ENCODE measurements at regions not wholly inside any gene's neighbourhood (a gene's known extent, or its start where the extent isn't known, plus 50 kb on each side); places are given as distances from the start of the nearest gene placed in this dataset.

- no peak for TF ChIP-seq ZNF462 (CRISPR knock-in tag; IDR thresholded peaks at IDR 0.05)
- no peak for TF ChIP-seq ZNF114 (CRISPR knock-in tag; IDR thresholded peaks at IDR 0.05)
- TF ChIP-seq EZH2phosphoT487 (IDR thresholded peaks at IDR 0.05; ENCODE audit: unreplicated experiment), result no peak
- no peak for TF ChIP-seq ETS1 (IDR thresholded peaks at IDR 0.05)
Observed at GRCh38 chr2:217179854-217180253, 320.0 kb upstream of the TNP1 start (continued).

- no peaks in the 10 kb centered on the region for H4K20me1 ChIP-seq (replicated peaks; ENCODE audit: insufficient read depth)
- H3K4me2 ChIP-seq, result no peak overlapping the region
- no peak overlapping the region for H3K4me3 ChIP-seq
- no peaks in the 10 kb centered on the region for H3K36me3 Mint-ChIP-seq (ENCODE audit: low read depth)
- no peaks in the 10 kb centered on the region for H3K27me3 Mint-ChIP-seq (ENCODE audit: insufficient read depth, low read depth, poor library complexity)
- no peak overlapping the region for H3K27ac ChIP-seq (ENCODE audit: low read depth)
- H3K4me3 Mint-ChIP-seq, result no peak overlapping the region
- DNase-seq (ENCODE audit: low spot score) (no peak), ATAC-seq (no peak)
- H3K27me3 ChIP-seq (ENCODE audit: insufficient read depth), result no peaks in the 10 kb centered on the region
- no peak overlapping the region for H2AFZ ChIP-seq
- H3K9me3 Mint-ChIP-seq, result peaks cover 13% of the 10 kb centered on the region; the same call in 1 of the 3 replicates
- H3K27ac Mint-ChIP-seq, result no peak overlapping the region
- H3K36me3 ChIP-seq (ENCODE audit: insufficient read depth), result no peaks in the 10 kb centered on the region
- peaks cover 5% of the 10 kb centered on the region; the same call in 2 of the 3 replicates for H3K4me1 Mint-ChIP-seq
- H3K9me2 ChIP-seq (ENCODE audit: insufficient read depth), result 0 out of 2 replicates have a peak, but pooled peaks cover 6% of the 10 kb centered on the region
- H3K79me2 ChIP-seq (replicated peaks; ENCODE audit: insufficient read depth), result no peaks in the 10 kb centered on the region
- H3F3A ChIP-seq (replicated peaks; ENCODE audit: low read depth), result no peaks in the 10 kb centered on the region
- H3K4me1 ChIP-seq (ENCODE audit: insufficient read depth), result peaks cover 7% of the 10 kb centered on the region
- TF ChIP-seq ETS1 (IDR thresholded peaks at IDR 0.05) (no peak), EZH2phosphoT487 (IDR thresholded peaks at IDR 0.05; ENCODE audit: unreplicated experiment) (no peak), POLR2AphosphoS5 (IDR thresholded peaks at IDR 0.05; ENCODE audit: low read depth) (no peak), NANOG (IDR thresholded peaks at IDR 0.05; ENCODE audit: borderline replicate concordance) (no peak), REST (IDR thresholded peaks at IDR 0.05; ENCODE audit: unreplicated experiment) (no peak), EZH2 (IDR thresholded peaks at IDR 0.05; ENCODE audit: low read depth, unreplicated experiment) (no peak), ZNF331 (CRISPR knock-in tag; IDR thresholded peaks at IDR 0.05; ENCODE audit: low read depth) (no peak), STAT1 (IDR thresholded peaks at IDR 0.05; ENCODE audit: unreplicated experiment) (no peak), CREB1 (CRISPR knock-in tag; IDR thresholded peaks at IDR 0.05; ENCODE audit: low read depth) (no peak), CTCF (conservative IDR thresholded peaks at IDR 0.05; ENCODE audit: low read depth in 2 of 2) (no peak)
Observed at GRCh38 chr2:217178341-217178740, 318.5 kb upstream of the TNP1 start.
